SK-N-MC (cell line): ENCODE measurements at regions not wholly inside any gene's neighbourhood (a gene's known extent, or its start where the extent isn't known, plus 50 kb on each side); places are given as distances from the start of the nearest gene placed in this dataset.
"Not testable (repeated sequence)": the region's sequence is repeated elsewhere in the genome, so short reads cannot be mapped to it uniquely, and the experiment has no call there.

ENCODE experiments used
- EZH2 ChIP-seq: fragments of 200-600 bp; sonication (generic); IDR thresholded peaks from one replicate; pipeline ENCODE4 v1.6.1; 2017; ENCODE audit warnings: antibody characterized with exemption
- POLR2AphosphoS5 ChIP-seq: IDR thresholded peaks from 2 replicates; pipeline ENCODE4 v1.6.1; 2012; ENCODE audit warnings: mild to moderate bottlenecking, low read depth, low read length, borderline replicate concordance

DNA sequence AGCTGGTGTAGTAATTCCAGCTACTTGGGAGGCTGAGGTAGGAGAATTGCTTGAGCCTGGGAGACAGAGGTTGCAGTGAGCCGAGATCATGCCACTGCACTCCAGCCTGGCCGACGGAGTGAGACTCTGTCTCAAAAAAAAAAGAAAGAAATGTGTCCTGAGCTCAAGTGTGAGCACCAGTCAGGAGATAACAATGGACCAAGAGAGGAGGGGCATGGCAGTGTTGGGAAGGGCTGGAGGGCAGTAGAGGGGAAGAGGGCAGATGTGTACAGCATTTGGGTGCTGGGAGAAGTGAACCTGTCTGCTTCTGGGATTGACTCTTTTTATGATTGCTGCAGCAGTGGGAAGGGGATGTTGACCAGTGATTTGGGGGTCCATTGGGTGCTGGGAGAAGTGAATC is 105.3 kb upstream of the MPHOSPH6 start:
- TF ChIP-seq POLR2AphosphoS5, EZH2: not testable (repeated sequence)
